Natural killer cell (primary cell): ENCODE measurements at regions not wholly inside any gene's neighbourhood (a gene's known extent, or its start where the extent isn't known, plus 50 kb on each side); places are given as distances from the start of the nearest gene placed in this dataset.

ENCODE experiments used
- ATAC-seq, 3 donors: fragments of 150-1000 bp in 2 of 3; fragments of 200-7000 bp in 1 of 3; cut with Tn5 transposase; 1 replicate in 1 of 3; 2 replicates in 2 of 3; pipeline ENCODE4 v1.10.0; 2021; ENCODE audit warnings: mild to moderate bottlenecking in 2 of 3, moderate library complexity in 2 of 3
- DNase-seq, 2 donors: peaks; one replicate each; pipeline versions ENCODE4 v3.0.0 to v3.0.0-alpha.2; 2013 to 2021; ENCODE audit warnings: mixed read lengths in 1 of 2
- H3K27ac ChIP-seq: one replicate; pipeline ENCODE4 v1.5.1; 2013; ENCODE audit warnings: mild to moderate bottlenecking, low read length
- H3K27me3 ChIP-seq: one replicate; pipeline ENCODE4 v1.6.1; 2013; ENCODE audit warnings: low read length; ENCODE audit not compliant: control insufficient read depth, insufficient read depth
- H3K36me3 ChIP-seq: one replicate; pipeline ENCODE4 v1.6.1; 2013; ENCODE audit warnings: low read length; ENCODE audit not compliant: control insufficient read depth, insufficient read depth
- H3K4me1 ChIP-seq: one replicate; pipeline ENCODE4 v1.6.1; 2013; ENCODE audit warnings: low read length; ENCODE audit not compliant: control insufficient read depth, insufficient read depth
- H3K4me3 ChIP-seq: one replicate; pipeline ENCODE4 v1.5.1; 2013; ENCODE audit warnings: low read length
- H3K9me3 ChIP-seq: one replicate; pipeline ENCODE4 v1.6.1; 2013; ENCODE audit warnings: low read length; ENCODE audit not compliant: control insufficient read depth, insufficient read depth
- H3K27ac Mint-ChIP-seq, 2 donors: one replicate each; pipeline ENCODE4 v1.8.0; 2022; ENCODE audit warnings: mild to moderate bottlenecking in 2 of 2, mixed read lengths in 2 of 2, moderate library complexity in 1 of 2
- H3K27me3 Mint-ChIP-seq, 2 donors: one replicate each; pipeline ENCODE4 v1.8.0; 2022; ENCODE audit warnings: low read depth in 2 of 2, mixed read lengths in 2 of 2
- H3K36me3 Mint-ChIP-seq: one replicate; pipeline ENCODE4 v1.8.0; 2022; ENCODE audit warnings: mixed read lengths
- H3K4me1 Mint-ChIP-seq, 2 donors: one replicate each; pipeline ENCODE4 v1.8.0; 2022; ENCODE audit warnings: mixed read lengths in 2 of 2
- H3K4me3 Mint-ChIP-seq: one replicate; pipeline ENCODE4 v1.8.0; 2022; ENCODE audit warnings: mild to moderate bottlenecking, moderate library complexity, mixed read lengths
- H3K9me3 Mint-ChIP-seq, 2 donors: one replicate each; pipeline ENCODE4 v1.8.0; 2022; ENCODE audit warnings: mixed read lengths in 2 of 2
- WGBS: methylation state at CpG from one replicate; pipeline ENCODE4 v1.1.7; 2013; ENCODE audit warnings: missing lambda C conversion rate; ENCODE audit not compliant: insufficient coverage; 5-methylcytosine and 5-hydroxymethylcytosine counted together
- intact Hi-C: fragments of 100-400 bp; cut with micrococcal nuclease; formaldehyde crosslinking; loops from one replicate; pipeline ENCODE4 v1.14.2; 2022
- TF ChIP-seq, protein P1 (sequence below): fragments of 200-600 bp; IDR thresholded peaks from one replicate; pipeline ENCODE4 v1.8.0; 2022; ENCODE audit warnings: antibody characterized with exemption

DNA sequence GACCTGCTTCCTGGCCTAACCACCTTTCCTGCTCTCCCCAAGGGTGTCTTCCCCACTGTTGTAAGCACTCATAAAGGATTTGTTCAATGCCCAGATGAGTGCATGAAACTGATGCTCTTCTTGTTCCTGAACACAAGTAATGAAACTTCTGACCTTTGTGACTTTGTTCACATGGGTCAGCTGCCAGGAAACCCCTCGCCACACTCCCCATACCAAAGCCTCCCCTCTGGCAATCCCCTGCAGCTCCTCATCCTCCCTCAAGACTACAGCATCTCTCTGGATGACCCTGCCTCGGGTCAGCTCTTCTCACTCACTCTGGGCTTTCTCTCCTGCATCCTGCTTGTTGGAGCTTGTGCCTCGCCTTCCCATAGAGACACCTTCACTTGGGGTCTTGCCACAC, 72.2 kb upstream of the SPTLC1 start:
- no peak overlapping the region for H3K4me3 ChIP-seq
- H3K4me3 Mint-ChIP-seq, result no peak overlapping the region
- peaks cover 0 to 10% of the 10 kb centered on the region in 2 donors for H3K27me3 Mint-ChIP-seq
- H3K27me3 ChIP-seq, result no peaks in the 10 kb centered on the region
- intact Hi-C loops, result no loop called here
- no peaks in the 10 kb centered on the region for H3K36me3 ChIP-seq
- no peak for ATAC-seq
- no peak overlapping the region for H3K27ac ChIP-seq
- H3K9me3 Mint-ChIP-seq, result no peaks in the 10 kb centered on the region
- WGBS, result 73% methylated on average over 3 of the region's 3 CpGs
- H3K4me1 Mint-ChIP-seq, result no peaks in the 10 kb centered on the region
- H3K36me3 Mint-ChIP-seq, result no peaks in the 10 kb centered on the region
- H3K4me1 ChIP-seq, result no peaks in the 10 kb centered on the region
- DNase-seq, result no peak
- H3K9me3 ChIP-seq, result no peaks in the 10 kb centered on the region
- no peak overlapping the region for H3K27ac Mint-ChIP-seq
- TF ChIP-seq, protein P1, sequence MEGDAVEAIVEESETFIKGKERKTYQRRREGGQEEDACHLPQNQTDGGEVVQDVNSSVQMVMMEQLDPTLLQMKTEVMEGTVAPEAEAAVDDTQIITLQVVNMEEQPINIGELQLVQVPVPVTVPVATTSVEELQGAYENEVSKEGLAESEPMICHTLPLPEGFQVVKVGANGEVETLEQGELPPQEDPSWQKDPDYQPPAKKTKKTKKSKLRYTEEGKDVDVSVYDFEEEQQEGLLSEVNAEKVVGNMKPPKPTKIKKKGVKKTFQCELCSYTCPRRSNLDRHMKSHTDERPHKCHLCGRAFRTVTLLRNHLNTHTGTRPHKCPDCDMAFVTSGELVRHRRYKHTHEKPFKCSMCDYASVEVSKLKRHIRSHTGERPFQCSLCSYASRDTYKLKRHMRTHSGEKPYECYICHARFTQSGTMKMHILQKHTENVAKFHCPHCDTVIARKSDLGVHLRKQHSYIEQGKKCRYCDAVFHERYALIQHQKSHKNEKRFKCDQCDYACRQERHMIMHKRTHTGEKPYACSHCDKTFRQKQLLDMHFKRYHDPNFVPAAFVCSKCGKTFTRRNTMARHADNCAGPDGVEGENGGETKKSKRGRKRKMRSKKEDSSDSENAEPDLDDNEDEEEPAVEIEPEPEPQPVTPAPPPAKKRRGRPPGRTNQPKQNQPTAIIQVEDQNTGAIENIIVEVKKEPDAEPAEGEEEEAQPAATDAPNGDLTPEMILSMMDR, result no peak

DNA sequence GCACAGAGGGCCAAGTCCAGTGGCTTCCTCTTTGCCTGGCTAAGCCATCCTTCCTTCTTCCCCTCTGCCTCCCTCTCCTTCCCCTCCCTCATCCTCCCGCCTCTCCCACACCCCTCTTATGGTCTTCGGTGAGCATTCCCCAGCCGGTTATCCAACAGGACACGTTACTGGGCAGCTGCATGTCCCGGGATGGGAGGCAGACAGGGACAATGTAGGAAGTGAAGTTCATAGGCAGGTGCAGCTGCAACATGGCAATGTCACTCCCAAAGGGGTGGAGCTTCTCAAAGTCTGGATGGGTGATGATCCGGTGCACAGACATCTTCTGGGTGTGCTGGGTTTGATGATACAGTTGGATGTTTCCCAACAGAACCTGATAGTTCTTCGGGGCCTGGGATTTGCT, 71.4 kb upstream of the SPTLC1 start:
- Histone ChIP-seq H3K4me1 (no peaks in the 10 kb centered on the region), H3K4me3 (no peak overlapping the region), H3K27ac (no peak overlapping the region), H3K36me3 (no peaks in the 10 kb centered on the region), H3K27me3 (no peaks in the 10 kb centered on the region), H3K9me3 (no peaks in the 10 kb centered on the region)
- Mint-ChIP-seq H3K9me3 (no peaks in the 10 kb centered on the region), H3K27ac (no peak overlapping the region), H3K36me3 (no peaks in the 10 kb centered on the region), H3K4me1 (no peaks in the 10 kb centered on the region), H3K27me3 (peaks cover 0 to 10% of the 10 kb centered on the region in 2 donors), H3K4me3 (no peak overlapping the region)
- DNase-seq, result no peak
- intact Hi-C loops, result no loop called here
- ATAC-seq, result no peak
- WGBS, result 76% methylated on average over 7 of the region's 7 CpGs
- TF ChIP-seq, protein P1, result no peak

DNA sequence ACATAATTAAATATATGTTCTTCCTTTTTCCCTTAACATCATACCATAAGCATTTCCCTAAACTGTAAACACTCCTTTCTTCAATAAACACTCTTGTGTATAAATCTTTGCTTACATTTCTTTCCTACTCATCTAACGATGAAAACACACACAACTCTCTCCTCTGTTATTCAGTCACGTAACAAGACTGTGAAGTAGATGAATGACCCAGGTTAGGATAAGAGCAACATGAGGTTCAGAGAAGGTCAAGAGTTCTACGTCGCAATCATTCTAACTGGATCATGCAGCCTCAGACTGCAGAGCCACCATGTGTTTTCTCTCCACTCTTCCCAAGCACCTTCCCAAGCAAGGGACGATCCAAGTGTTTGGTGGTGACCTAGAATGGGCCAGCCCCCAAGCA, 70.5 kb upstream of the SPTLC1 start:
- H3K36me3 ChIP-seq, result no peaks in the 10 kb centered on the region
- no peaks in the 10 kb centered on the region for H3K4me1 ChIP-seq
- intact Hi-C loops, result no loop called here
- TF ChIP-seq, protein P1, result no peak
- no peak for DNase-seq
- ATAC-seq, result no peak
- Mint-ChIP-seq H3K4me1 (no peaks in the 10 kb centered on the region), H3K9me3 (no peaks in the 10 kb centered on the region), H3K36me3 (no peaks in the 10 kb centered on the region), H3K4me3 (no peak overlapping the region), H3K27me3 (peaks cover 0 to 10% of the 10 kb centered on the region in 2 donors), H3K27ac (no peak overlapping the region)
- 92% methylated on average over 5 of the region's 5 CpGs for WGBS
- H3K27me3 ChIP-seq, result no peaks in the 10 kb centered on the region
- no peak overlapping the region for H3K27ac ChIP-seq
- H3K9me3 ChIP-seq, result no peaks in the 10 kb centered on the region
- H3K4me3 ChIP-seq, result no peak overlapping the region

DNA sequence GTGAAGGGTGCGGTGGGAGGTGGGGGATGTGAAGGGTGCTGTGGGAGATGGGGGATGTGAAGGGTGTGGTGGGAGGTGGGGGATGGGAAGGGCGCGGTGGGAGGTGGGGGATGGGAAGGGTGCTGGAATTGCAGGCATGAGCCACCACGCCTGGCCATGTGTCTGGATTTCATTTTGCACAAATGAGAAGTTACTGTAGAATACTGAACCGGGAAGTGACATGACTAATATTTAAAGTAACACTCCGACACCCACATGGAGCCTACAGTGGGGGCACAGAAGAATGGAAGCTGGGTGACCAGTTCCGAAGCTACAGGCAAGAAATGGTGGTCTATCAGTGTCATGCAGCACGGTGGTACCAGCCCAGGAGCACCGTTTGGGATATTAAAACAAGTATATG, 69.9 kb upstream of the SPTLC1 start:
- Histone ChIP-seq H3K36me3 (no peaks in the 10 kb centered on the region), H3K27ac (no peak overlapping the region), H3K4me3 (no peak overlapping the region), H3K9me3 (no peaks in the 10 kb centered on the region), H3K27me3 (no peaks in the 10 kb centered on the region), H3K4me1 (no peaks in the 10 kb centered on the region)
- no peaks in the 10 kb centered on the region for H3K4me1 Mint-ChIP-seq
- WGBS, result 92% methylated on average over 9 of the region's 9 CpGs
- intact Hi-C loops, result no loop called here
- no peak overlapping the region for H3K27ac Mint-ChIP-seq
- no peak for DNase-seq
- H3K4me3 Mint-ChIP-seq, result no peak overlapping the region
- no peaks in the 10 kb centered on the region for H3K9me3 Mint-ChIP-seq
- no peak for ATAC-seq
- H3K36me3 Mint-ChIP-seq, result no peaks in the 10 kb centered on the region
- peaks cover 0 to 10% of the 10 kb centered on the region in 2 donors for H3K27me3 Mint-ChIP-seq
- TF ChIP-seq, protein P1, result no peak
